K562 (cell line): ENCODE measurements at regions not wholly inside any gene's neighbourhood (a gene's known extent, or its start where the extent isn't known, plus 50 kb on each side); places are given as distances from the start of the nearest gene placed in this dataset.
A peak's percentile ranks its signal among the peaks of the same experiment; 100 is the strongest.

Source experiments
- ATAC-seq: fragments of 200-7000 bp; cut with Tn5 transposase; 3 replicates; pipeline ENCODE4 v1.9.1; 2020; ENCODE audit warnings: moderate library complexity
- BruUV-seq: library from RNA; stranded (reverse); fragments of 400-500 nt; replicated peaks from 2 replicates; lab custom pipeline; 2021; lab: Mats Ljungman, UMichigan
- CTCF ChIA-PET: fragments of 300-600 bp; formaldehyde crosslinking; extraction: SDS; loops from one replicate; lab custom pipeline; 2021; ENCODE audit warnings: low intra/inter-chr PET ratio; lab: Yijun Ruan, JAX
- POLR2A ChIA-PET: fragments of 300-600, 350-650 bp; sonication (Branson Sonifier 250); formaldehyde crosslinking; extraction: SDS; loops from one replicate; lab custom pipeline; 2021; ENCODE audit warnings: antibody characterized with exemption, inconsistent platforms; lab: Yijun Ruan, JAX
- DNase-seq, 4 experiments: peaks; one replicate each; pipeline versions ENCODE4 v3.0.0 to v3.0.0-alpha.2; 2011 to 2018; ENCODE audit warnings: low spot score in 3 of 4, mixed read lengths in 3 of 4; ENCODE audit errors: extremely low read depth in 1 of 4
- FAIRE-seq: peaks from 2 replicates; lab custom pipeline; 2011; peaks lifted over from hg19 to GRCh38; lab: Jason Lieb, UNC
- H2AFZ ChIP-seq: 2 replicates; pipeline ENCODE4 v1.6.0; 2011; ENCODE audit warnings: low read depth, low read length, control low read depth, inconsistent platforms
- H3K27ac ChIP-seq: fragments of 200-600 bp; 3 replicates; pipeline ENCODE4 v1.8.0; 2011; ENCODE audit warnings: low read depth, mild to moderate bottlenecking, control low read depth, inconsistent platforms, low read length, moderate library complexity, mixed read lengths; ENCODE audit errors: extremely low read depth
- H3K27me3 ChIP-seq, 2 experiments: fragments of 300-600 bp in 1 of 2; 2 replicates in 1 of 2; 3 replicates in 1 of 2; pipeline versions ENCODE4 v1.6.0 to v1.8.0; 2011; ENCODE audit warnings: inconsistent platforms in 2 of 2, low read length in 2 of 2, mild to moderate bottlenecking in 1 of 2, mixed read lengths in 1 of 2, moderate library complexity in 1 of 2; ENCODE audit not compliant: control insufficient read depth in 2 of 2, insufficient read depth in 2 of 2
- H3K36me3 ChIP-seq: fragments of 300-600 bp; 3 replicates; pipeline ENCODE4 v1.8.0; 2011; ENCODE audit warnings: mild to moderate bottlenecking, low read length, inconsistent platforms; ENCODE audit not compliant: control insufficient read depth, insufficient read depth
- H3K4me1 ChIP-seq, 2 experiments: fragments of 200-600 bp in 1 of 2; replicated peaks in 1 of 2; 2 replicates in 1 of 2; 3 replicates in 1 of 2; pipeline versions ENCODE4 v1.5.1 to v1.8.0; 2011; ENCODE audit warnings: inconsistent platforms in 2 of 2, low read length in 2 of 2, mild to moderate bottlenecking in 1 of 2, mixed read lengths in 1 of 2, moderate library complexity in 1 of 2; ENCODE audit not compliant: control insufficient read depth in 2 of 2, insufficient read depth in 2 of 2
- H3K4me2 ChIP-seq: 2 replicates; pipeline ENCODE4 v1.6.1; 2011; ENCODE audit warnings: low read length, control low read depth, inconsistent platforms, mixed read lengths; ENCODE audit not compliant: insufficient read depth
- H3K4me3 ChIP-seq: fragments of 200-600 bp; sonication (generic), shearing (Covaris generic); 2 replicates; pipeline ENCODE4 v1.5.1; 2016; ENCODE audit warnings: control low read depth, inconsistent platforms
- H3K79me2 ChIP-seq: fragments of 200-600 bp; 3 replicates; pipeline ENCODE4 v1.8.0; 2011; ENCODE audit warnings: low read length, inconsistent platforms; ENCODE audit not compliant: control insufficient read depth, insufficient read depth
- H3K9ac ChIP-seq, 2 experiments: 2 replicates each; pipeline versions ENCODE4 v1.6.0 to v1.6.1; 2011; ENCODE audit warnings: low read depth in 2 of 2, low read length in 2 of 2, control low read depth in 1 of 2, inconsistent platforms in 1 of 2, mild to moderate bottlenecking in 1 of 2, mixed read lengths in 1 of 2; ENCODE audit not compliant: insufficient read depth in 1 of 2
- H3K9me1 ChIP-seq: one replicate; pipeline ENCODE4 v1.6.0; 2011; ENCODE audit warnings: inconsistent platforms, mild to moderate bottlenecking, low read length, moderate library complexity; ENCODE audit not compliant: control insufficient read depth, insufficient read depth
- H3K9me3 ChIP-seq: replicated peaks from 2 replicates; pipeline ENCODE4 v1.5.1; 2011; ENCODE audit warnings: low read depth, low read length, inconsistent platforms; ENCODE audit not compliant: control insufficient read depth, insufficient read depth
- H4K20me1 ChIP-seq: replicated peaks from 2 replicates; pipeline ENCODE4 v1.6.1; 2011; ENCODE audit warnings: low read length, inconsistent platforms, mixed read lengths; ENCODE audit not compliant: control insufficient read depth, insufficient read depth
- CEBPG ChIP-seq, 3 experiments: fragments of 200-800 bp in 1 of 3; sonication (Bioruptor generic) in 1 of 3; sonication (generic) in 1 of 3; formaldehyde crosslinking in 1 of 3; IDR thresholded peaks in 2 of 3; conservative IDR thresholded peaks in 1 of 3; 2 replicates each; pipeline versions ENCODE4 v1.6.1 to v1.8.0; 2016 to 2022; ENCODE audit warnings: missing compliant biosample characterization in 2 of 3, missing genetic modification characterization in 2 of 3, mild to moderate bottlenecking in 1 of 3, missing genetic modification reagents in 1 of 3
- RBM25 ChIP-seq: fragments of 200-400 bp; formaldehyde crosslinking; IDR thresholded peaks from 2 replicates; pipeline ENCODE4 v1.6.1; 2018; ENCODE audit warnings: low read length, low read depth, moderate library complexity; ENCODE audit not compliant: severe bottlenecking
- WGBS: fragments of 100-300 bp; shearing (Covaris generic); methylation state at CpG from one replicate; pipeline ENCODE4 v1.1.6; 2016; ENCODE audit warnings: low coverage, mixed read lengths; ENCODE audit not compliant: insufficient coverage; ENCODE audit errors: missing lambda C conversion rate; 5-methylcytosine and 5-hydroxymethylcytosine counted together
- in situ Hi-C: fragments of 300-500 bp; cut with MboI; formaldehyde crosslinking; loops from 4 replicates; pipeline ENCODE4 v1.15.0; 2018; ENCODE audit warnings: inconsistent platforms, mixed read lengths
- intact Hi-C: fragments of 100-400 bp; cut with micrococcal nuclease; formaldehyde crosslinking; loops from 2 replicates; pipeline ENCODE4 v1.14.2; 2022
- TF ChIP-seq, protein P1 (sequence below): fragments of 250-450 bp; sonication (Bioruptor Pico); IDR thresholded peaks from 2 replicates; pipeline ENCODE4 v1.8.0; 2021; ENCODE audit warnings: moderate library complexity, mild to moderate bottlenecking, inconsistent platforms

- H4K20me1 ChIP-seq, result no peaks in the 10 kb centered on the region
- in situ Hi-C loops, result no loop called here
- H3K4me3 ChIP-seq, result no peak overlapping the region
- 1% methylated on average over 4 of the region's 4 CpGs for WGBS
- CTCF ChIA-PET, result no interaction called here
- TF ChIP-seq, protein P1, sequence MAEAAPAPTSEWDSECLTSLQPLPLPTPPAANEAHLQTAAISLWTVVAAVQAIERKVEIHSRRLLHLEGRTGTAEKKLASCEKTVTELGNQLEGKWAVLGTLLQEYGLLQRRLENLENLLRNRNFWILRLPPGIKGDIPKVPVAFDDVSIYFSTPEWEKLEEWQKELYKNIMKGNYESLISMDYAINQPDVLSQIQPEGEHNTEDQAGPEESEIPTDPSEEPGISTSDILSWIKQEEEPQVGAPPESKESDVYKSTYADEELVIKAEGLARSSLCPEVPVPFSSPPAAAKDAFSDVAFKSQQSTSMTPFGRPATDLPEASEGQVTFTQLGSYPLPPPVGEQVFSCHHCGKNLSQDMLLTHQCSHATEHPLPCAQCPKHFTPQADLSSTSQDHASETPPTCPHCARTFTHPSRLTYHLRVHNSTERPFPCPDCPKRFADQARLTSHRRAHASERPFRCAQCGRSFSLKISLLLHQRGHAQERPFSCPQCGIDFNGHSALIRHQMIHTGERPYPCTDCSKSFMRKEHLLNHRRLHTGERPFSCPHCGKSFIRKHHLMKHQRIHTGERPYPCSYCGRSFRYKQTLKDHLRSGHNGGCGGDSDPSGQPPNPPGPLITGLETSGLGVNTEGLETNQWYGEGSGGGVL (CRISPR knock-in tag), result no peak
- TF ChIP-seq CEBPG (CRISPR knock-in tag; IDR thresholded peaks at IDR 0.05), result no peak
- peak in 1 of 2 experiments; percentile 38; a peak in 1 of 4 replicates for TF ChIP-seq CEBPG (tag; conservative IDR thresholded peaks at IDR 0.05 in 1 of 2, IDR thresholded peaks at IDR 0.05 in 1 of 2)
- no peak for TF ChIP-seq RBM25
- TF ChIP-seq, all 486 proteins: peak for 1
- no peaks in the 10 kb centered on the region for H3K9me3 ChIP-seq
- POLR2A ChIA-PET, result no interaction called here
- 0 out of 5 replicates have a peak, but pooled peaks cover 0 to 4% of the 10 kb centered on the region in 2 experiments for H3K27me3 ChIP-seq
- H3K36me3 ChIP-seq, result no peaks in the 10 kb centered on the region
- no peak for ATAC-seq
- peak; percentile 35 for FAIRE-seq
- no peak overlapping the region for H2AFZ ChIP-seq
- H3K9ac ChIP-seq, result no peak overlapping the region
- intact Hi-C loops, result no loop called here
- no peaks in the 10 kb centered on the region for H3K9me1 ChIP-seq
- no peak overlapping the region for H3K27ac ChIP-seq
- BruUV-seq, result no TSS peak
- H3K4me2 ChIP-seq, result no peak overlapping the region
- DNase-seq, result no peak
- H3K4me1 ChIP-seq, result 0 out of 5 replicates have a peak, but pooled peaks cover 0 to 3% of the 10 kb centered on the region in 2 experiments
- H3K79me2 ChIP-seq, result no peaks in the 10 kb centered on the region
Observed at GRCh38 chr1:90317628-90318027, 322.7 kb downstream of the ZNF326 start.
